ENCODE measurements at regions not wholly inside any gene's neighbourhood (a gene's known extent, or its start where the extent isn't known, plus 50 kb on each side); places are given as distances from the start of the nearest gene placed in this dataset.

DNA sequence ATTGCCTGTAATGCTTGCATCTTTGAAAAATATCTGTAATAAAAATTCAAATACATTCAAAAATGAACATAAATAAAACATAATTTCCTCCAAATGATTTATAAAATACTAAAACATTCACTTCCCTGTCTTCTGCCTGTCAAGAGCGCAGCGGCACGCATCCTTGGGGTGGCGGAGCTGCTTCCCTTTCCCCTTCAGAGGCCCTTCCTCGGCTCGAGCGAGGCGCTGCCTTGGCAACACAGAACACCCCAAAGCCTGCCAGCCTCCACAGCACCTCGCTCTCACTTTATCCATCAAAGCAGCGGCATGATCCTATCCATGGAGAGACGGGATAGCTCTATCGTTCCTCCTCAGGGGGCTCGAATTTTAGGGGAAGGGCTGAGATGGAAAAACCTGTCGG lies 146.2 kb downstream of the GXYLT1 start:
- TF ChIP-seq, protein P1, sequence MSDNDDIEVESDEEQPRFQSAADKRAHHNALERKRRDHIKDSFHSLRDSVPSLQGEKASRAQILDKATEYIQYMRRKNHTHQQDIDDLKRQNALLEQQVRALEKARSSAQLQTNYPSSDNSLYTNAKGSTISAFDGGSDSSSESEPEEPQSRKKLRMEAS (CRISPR knock-in tag; IDR thresholded peaks at IDR 0.05) = no peak
- no peak for TF ChIP-seq FOXM1 (IDR thresholded peaks at IDR 0.05; ENCODE audit: low read depth)
- no peak for TF ChIP-seq FOXM1 (CRISPR knock-in tag; IDR thresholded peaks at IDR 0.05; ENCODE audit: low read depth)
- TF ChIP-seq CREM (IDR thresholded peaks at IDR 0.05; ENCODE audit: low read depth) = no peak
- TF ChIP-seq, protein P2, sequence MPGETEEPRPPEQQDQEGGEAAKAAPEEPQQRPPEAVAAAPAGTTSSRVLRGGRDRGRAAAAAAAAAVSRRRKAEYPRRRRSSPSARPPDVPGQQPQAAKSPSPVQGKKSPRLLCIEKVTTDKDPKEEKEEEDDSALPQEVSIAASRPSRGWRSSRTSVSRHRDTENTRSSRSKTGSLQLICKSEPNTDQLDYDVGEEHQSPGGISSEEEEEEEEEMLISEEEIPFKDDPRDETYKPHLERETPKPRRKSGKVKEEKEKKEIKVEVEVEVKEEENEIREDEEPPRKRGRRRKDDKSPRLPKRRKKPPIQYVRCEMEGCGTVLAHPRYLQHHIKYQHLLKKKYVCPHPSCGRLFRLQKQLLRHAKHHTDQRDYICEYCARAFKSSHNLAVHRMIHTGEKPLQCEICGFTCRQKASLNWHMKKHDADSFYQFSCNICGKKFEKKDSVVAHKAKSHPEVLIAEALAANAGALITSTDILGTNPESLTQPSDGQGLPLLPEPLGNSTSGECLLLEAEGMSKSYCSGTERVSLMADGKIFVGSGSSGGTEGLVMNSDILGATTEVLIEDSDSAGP (CRISPR knock-in tag; IDR thresholded peaks at IDR 0.05) = no peak
- TF ChIP-seq CTCF (IDR thresholded peaks at IDR 0.05 in 2 of 3, conservative IDR thresholded peaks at IDR 0.05 in 1 of 3; ENCODE audit: insufficient read depth in 2 of 3, low read depth in 1 of 3, low read length in 3 of 3) = no peak
- TF ChIP-seq, protein P3, sequence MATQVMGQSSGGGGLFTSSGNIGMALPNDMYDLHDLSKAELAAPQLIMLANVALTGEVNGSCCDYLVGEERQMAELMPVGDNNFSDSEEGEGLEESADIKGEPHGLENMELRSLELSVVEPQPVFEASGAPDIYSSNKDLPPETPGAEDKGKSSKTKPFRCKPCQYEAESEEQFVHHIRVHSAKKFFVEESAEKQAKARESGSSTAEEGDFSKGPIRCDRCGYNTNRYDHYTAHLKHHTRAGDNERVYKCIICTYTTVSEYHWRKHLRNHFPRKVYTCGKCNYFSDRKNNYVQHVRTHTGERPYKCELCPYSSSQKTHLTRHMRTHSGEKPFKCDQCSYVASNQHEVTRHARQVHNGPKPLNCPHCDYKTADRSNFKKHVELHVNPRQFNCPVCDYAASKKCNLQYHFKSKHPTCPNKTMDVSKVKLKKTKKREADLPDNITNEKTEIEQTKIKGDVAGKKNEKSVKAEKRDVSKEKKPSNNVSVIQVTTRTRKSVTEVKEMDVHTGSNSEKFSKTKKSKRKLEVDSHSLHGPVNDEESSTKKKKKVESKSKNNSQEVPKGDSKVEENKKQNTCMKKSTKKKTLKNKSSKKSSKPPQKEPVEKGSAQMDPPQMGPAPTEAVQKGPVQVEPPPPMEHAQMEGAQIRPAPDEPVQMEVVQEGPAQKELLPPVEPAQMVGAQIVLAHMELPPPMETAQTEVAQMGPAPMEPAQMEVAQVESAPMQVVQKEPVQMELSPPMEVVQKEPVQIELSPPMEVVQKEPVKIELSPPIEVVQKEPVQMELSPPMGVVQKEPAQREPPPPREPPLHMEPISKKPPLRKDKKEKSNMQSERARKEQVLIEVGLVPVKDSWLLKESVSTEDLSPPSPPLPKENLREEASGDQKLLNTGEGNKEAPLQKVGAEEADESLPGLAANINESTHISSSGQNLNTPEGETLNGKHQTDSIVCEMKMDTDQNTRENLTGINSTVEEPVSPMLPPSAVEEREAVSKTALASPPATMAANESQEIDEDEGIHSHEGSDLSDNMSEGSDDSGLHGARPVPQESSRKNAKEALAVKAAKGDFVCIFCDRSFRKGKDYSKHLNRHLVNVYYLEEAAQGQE (IDR thresholded peaks at IDR 0.05; ENCODE audit: borderline replicate concordance) = no peak
- TF ChIP-seq, protein P3 (CRISPR knock-in tag; IDR thresholded peaks at IDR 0.05; ENCODE audit: low read depth) = no peak
- TF ChIP-seq ZBTB12 (CRISPR knock-in tag; IDR thresholded peaks at IDR 0.05) = no peak

Data from K562 (cell line).